ENCODE measurements at regions not wholly inside any gene's neighbourhood (a gene's known extent, or its start where the extent isn't known, plus 50 kb on each side); places are given as distances from the start of the nearest gene placed in this dataset.
"Not testable (repeated sequence)": the region's sequence is repeated elsewhere in the genome, so short reads cannot be mapped to it uniquely, and the experiment has no call there.

GRCh38 chr13:46466074-46466473 is 79.0 kb upstream of the RUBCNL start:
- DNase-seq (ENCODE audit: low read depth, low spot score) = not testable (repeated sequence)

DNA sequence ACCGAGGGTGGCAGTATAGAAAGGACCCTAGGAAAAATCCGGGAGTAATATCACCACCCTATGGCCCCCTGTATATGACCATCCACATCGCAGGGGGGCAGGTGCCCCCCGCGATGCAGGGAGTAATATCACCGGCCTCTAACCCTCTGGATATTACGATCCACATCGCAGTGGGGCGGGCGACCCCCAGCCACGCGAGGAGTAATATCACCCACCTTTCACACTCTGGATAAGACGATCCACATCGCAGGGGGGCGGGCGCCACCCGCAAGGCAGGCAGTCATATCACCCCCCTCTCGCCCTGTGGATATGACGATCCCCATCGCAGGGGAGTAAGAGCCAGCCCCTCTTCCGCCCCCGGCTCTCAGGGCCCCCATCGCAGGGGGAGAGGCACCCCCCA is 76.7 kb upstream of the RUBCNL start:
- DNase-seq (ENCODE audit: low read depth, low spot score) = no peak

- not testable (repeated sequence) for DNase-seq (ENCODE audit: low read depth, low spot score)
Observed at GRCh38 chr13:46460223-46460622, 73.2 kb upstream of the RUBCNL start.

DNA sequence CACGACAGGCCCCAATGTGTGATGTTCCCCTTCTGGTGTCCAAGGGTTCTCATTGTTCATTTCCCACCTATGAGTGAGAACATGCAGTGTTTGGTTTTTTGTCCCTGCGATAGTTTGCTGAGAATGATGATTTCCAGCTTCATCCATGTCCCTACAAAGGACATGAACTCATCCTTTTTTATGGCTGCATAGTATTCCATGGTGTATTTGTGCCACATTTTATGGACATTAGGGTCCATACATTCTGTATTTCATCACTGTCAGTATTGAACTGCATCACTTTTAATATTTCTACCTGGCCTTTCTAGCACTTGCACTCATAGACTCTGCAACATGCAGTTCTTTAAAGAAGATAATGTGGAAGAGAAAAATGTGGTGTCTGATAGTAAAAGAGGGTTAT is 70.2 kb upstream of the RUBCNL start:
- DNase-seq (ENCODE audit: low read depth, low spot score) = not testable (repeated sequence)

DNA sequence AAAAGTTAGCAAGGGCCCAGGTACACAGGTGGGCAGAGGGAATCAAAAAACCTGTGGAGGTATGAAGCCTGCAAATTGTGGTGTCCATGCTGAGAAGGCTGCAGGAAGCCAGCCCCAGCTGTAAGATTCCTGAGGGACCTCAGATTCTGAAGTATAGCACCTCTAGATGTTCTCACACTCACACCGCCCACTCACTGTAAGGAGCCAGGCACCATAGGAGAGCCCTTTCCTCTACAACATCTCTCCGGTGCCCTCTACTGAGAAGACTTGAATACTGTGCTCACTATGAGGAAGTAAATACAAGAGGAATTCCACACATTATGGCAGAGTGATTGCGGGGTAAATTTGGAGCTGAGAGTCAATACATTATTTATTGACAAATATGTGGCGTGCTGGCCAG is 68.9 kb upstream of the RUBCNL start:
- not testable (repeated sequence) for DNase-seq (ENCODE audit: low read depth, low spot score)

GRCh38 chr13:46451145-46451544 is 64.1 kb upstream of the RUBCNL start:
- DNase-seq (ENCODE audit: low read depth, low spot score) = not testable (repeated sequence)

GRCh38 chr13:46449949-46450348 is 62.9 kb upstream of the RUBCNL start:
- not testable (repeated sequence) for DNase-seq (ENCODE audit: low read depth, low spot score)

DNA sequence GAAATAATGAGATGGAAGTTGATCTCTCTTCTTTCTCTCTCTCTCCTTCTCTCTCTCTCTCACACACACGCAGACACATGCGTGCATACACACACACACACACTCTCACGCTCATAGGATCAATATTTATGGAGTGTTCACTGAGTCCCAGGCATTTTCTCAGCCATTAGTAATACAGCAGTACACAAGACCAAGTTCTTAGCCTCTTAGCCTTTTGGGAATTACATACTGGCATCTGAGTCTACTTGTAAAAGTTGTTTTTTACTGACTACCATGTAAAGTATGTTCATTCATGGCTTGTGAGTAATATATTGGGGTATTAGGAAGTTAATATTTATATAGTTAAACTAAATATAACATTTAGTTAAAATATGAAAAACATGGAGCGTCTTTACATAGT is 61.1 kb upstream of the RUBCNL start:
- DNase-seq (ENCODE audit: low read depth, low spot score) = not testable (repeated sequence)

- DNase-seq (ENCODE audit: low read depth, low spot score) = not testable (repeated sequence)
Observed at GRCh38 chr13:46437808-46438404, 50.9 kb upstream of the RUBCNL start.

All from smooth muscle cell of the brain vasculature (primary cell).